ENCODE measurements at regions not wholly inside any gene's neighbourhood (a gene's known extent, or its start where the extent isn't known, plus 50 kb on each side); places are given as distances from the start of the nearest gene placed in this dataset.

GRCh38 chr3:28680050-28680449 is 331.4 kb upstream of the AZI2 start:
- H3K27me3 Mint-ChIP-seq = no peaks in the 10 kb centered on the region
- Histone ChIP-seq H3K9me3 (ENCODE audit: control insufficient read depth in 1 of 2, insufficient read depth in 1 of 2, low read length in 2 of 2) (peaks cover 0 to 5% of the 10 kb centered on the region in 2 experiments), H3K36me3 (ENCODE audit: insufficient read depth, low read length) (no peaks in the 10 kb centered on the region), H3K27me3 (ENCODE audit: control insufficient read depth in 1 of 2, insufficient read depth in 2 of 2, low read length in 2 of 2) (no peaks in the 10 kb centered on the region), H3K4me3 (ENCODE audit: low read length) (no peak overlapping the region), H3K4me1 (ENCODE audit: insufficient read depth, low read length) (no peaks in the 10 kb centered on the region), H3K27ac (ENCODE audit: low read depth in 1 of 2, low read length in 2 of 2) (no peak overlapping the region)
- no peaks in the 10 kb centered on the region for H3K36me3 Mint-ChIP-seq (ENCODE audit: low read depth)
- CTCF ChIA-PET = no interaction called here
- TF ChIP-seq, protein P1, sequence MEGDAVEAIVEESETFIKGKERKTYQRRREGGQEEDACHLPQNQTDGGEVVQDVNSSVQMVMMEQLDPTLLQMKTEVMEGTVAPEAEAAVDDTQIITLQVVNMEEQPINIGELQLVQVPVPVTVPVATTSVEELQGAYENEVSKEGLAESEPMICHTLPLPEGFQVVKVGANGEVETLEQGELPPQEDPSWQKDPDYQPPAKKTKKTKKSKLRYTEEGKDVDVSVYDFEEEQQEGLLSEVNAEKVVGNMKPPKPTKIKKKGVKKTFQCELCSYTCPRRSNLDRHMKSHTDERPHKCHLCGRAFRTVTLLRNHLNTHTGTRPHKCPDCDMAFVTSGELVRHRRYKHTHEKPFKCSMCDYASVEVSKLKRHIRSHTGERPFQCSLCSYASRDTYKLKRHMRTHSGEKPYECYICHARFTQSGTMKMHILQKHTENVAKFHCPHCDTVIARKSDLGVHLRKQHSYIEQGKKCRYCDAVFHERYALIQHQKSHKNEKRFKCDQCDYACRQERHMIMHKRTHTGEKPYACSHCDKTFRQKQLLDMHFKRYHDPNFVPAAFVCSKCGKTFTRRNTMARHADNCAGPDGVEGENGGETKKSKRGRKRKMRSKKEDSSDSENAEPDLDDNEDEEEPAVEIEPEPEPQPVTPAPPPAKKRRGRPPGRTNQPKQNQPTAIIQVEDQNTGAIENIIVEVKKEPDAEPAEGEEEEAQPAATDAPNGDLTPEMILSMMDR (IDR thresholded peaks at IDR 0.05) = no peak
- DNase-seq (no peak), ATAC-seq (ENCODE audit: poor library complexity) (no peak)
- no peaks in the 10 kb centered on the region for H3K4me1 Mint-ChIP-seq (ENCODE audit: low read depth)
- H3K27ac Mint-ChIP-seq = no peak overlapping the region
- H3K4me3 Mint-ChIP-seq = no peak overlapping the region
- H3K9me3 Mint-ChIP-seq = no peaks in the 10 kb centered on the region
- intact Hi-C loops (cut with DNase I, micrococcal nuclease) = no loop called here
- POLR2A ChIA-PET = no interaction called here

GRCh38 chr3:28682121-28682520 is 333.5 kb upstream of the AZI2 start:
- Histone ChIP-seq H3K4me3 (ENCODE audit: low read length) (no peak overlapping the region), H3K27ac (ENCODE audit: low read depth in 1 of 2, low read length in 2 of 2) (no peak overlapping the region), H3K9me3 (ENCODE audit: control insufficient read depth in 1 of 2, insufficient read depth in 1 of 2, low read length in 2 of 2) (peaks cover 0 to 5% of the 10 kb centered on the region in 2 experiments), H3K4me1 (ENCODE audit: insufficient read depth, low read length) (no peaks in the 10 kb centered on the region), H3K27me3 (ENCODE audit: control insufficient read depth in 1 of 2, insufficient read depth in 2 of 2, low read length in 2 of 2) (no peaks in the 10 kb centered on the region), H3K36me3 (ENCODE audit: insufficient read depth, low read length) (no peaks in the 10 kb centered on the region)
- ATAC-seq (ENCODE audit: poor library complexity) = no peak
- Mint-ChIP-seq H3K27ac (no peak overlapping the region), H3K4me3 (no peak overlapping the region), H3K36me3 (ENCODE audit: low read depth) (no peaks in the 10 kb centered on the region), H3K4me1 (ENCODE audit: low read depth) (no peaks in the 10 kb centered on the region), H3K9me3 (no peaks in the 10 kb centered on the region), H3K27me3 (no peaks in the 10 kb centered on the region)
- intact Hi-C loops (cut with DNase I, micrococcal nuclease) = no loop called here
- no peak for DNase-seq
- CTCF ChIA-PET = no interaction called here
- TF ChIP-seq, protein P1 (IDR thresholded peaks at IDR 0.05) = no peak
- POLR2A ChIA-PET = no interaction called here

GRCh38 chr3:28690176-28690575 is 341.6 kb upstream of the AZI2 start:
- ATAC-seq (ENCODE audit: poor library complexity) = no peak
- no peaks in the 10 kb centered on the region for H3K36me3 ChIP-seq (ENCODE audit: insufficient read depth, low read length)
- TF ChIP-seq, protein P1 (IDR thresholded peaks at IDR 0.05) = no peak
- no peaks in the 10 kb centered on the region for H3K27me3 Mint-ChIP-seq
- no peaks in the 10 kb centered on the region for H3K9me3 Mint-ChIP-seq
- H3K4me3 Mint-ChIP-seq = no peak overlapping the region
- no peak overlapping the region for H3K4me3 ChIP-seq (ENCODE audit: low read length)
- no peaks in the 10 kb centered on the region for H3K4me1 Mint-ChIP-seq (ENCODE audit: low read depth)
- DNase-seq = no peak
- CTCF ChIA-PET = no interaction called here
- H3K27ac Mint-ChIP-seq = no peak overlapping the region
- H3K4me1 ChIP-seq (ENCODE audit: insufficient read depth, low read length) = no peaks in the 10 kb centered on the region
- no peaks in the 10 kb centered on the region for H3K27me3 ChIP-seq (ENCODE audit: control insufficient read depth in 1 of 2, insufficient read depth in 2 of 2, low read length in 2 of 2)
- POLR2A ChIA-PET = no interaction called here
- no peaks in the 10 kb centered on the region for H3K9me3 ChIP-seq (ENCODE audit: control insufficient read depth in 1 of 2, insufficient read depth in 1 of 2, low read length in 2 of 2)
- intact Hi-C loops (cut with DNase I, micrococcal nuclease) = no loop called here
- no peaks in the 10 kb centered on the region for H3K36me3 Mint-ChIP-seq (ENCODE audit: low read depth)
- H3K27ac ChIP-seq (ENCODE audit: low read depth in 1 of 2, low read length in 2 of 2) = no peak overlapping the region
